Ishikawa (cell line): ENCODE measurements at regions not wholly inside any gene's neighbourhood (a gene's known extent, or its start where the extent isn't known, plus 50 kb on each side); places are given as distances from the start of the nearest gene placed in this dataset.

Source experiments
- CEBPB ChIP-seq: IDR thresholded peaks from 2 replicates; pipeline ENCODE4 v1.6.1; 2012
- CREB1 ChIP-seq: IDR thresholded peaks from 2 replicates; pipeline ENCODE4 v1.6.1; 2012; ENCODE audit warnings: low read depth
- EGR1 ChIP-seq: IDR thresholded peaks from 2 replicates; pipeline ENCODE4 v1.6.1; 2012
- EP300 ChIP-seq: IDR thresholded peaks from 2 replicates; pipeline ENCODE4 v1.6.1; 2012; ENCODE audit warnings: borderline replicate concordance
- FOXM1 ChIP-seq: IDR thresholded peaks from 2 replicates; pipeline ENCODE4 v1.6.1; 2012; ENCODE audit warnings: low read depth, borderline replicate concordance
- MAX ChIP-seq: IDR thresholded peaks from 2 replicates; pipeline ENCODE4 v1.6.1; 2012
- NFIC ChIP-seq: IDR thresholded peaks from 2 replicates; pipeline ENCODE4 v1.6.1; 2012
- RAD21 ChIP-seq: IDR thresholded peaks from 2 replicates; pipeline ENCODE4 v1.6.1; 2012; ENCODE audit warnings: low read depth
- REST ChIP-seq: IDR thresholded peaks from 2 replicates; pipeline ENCODE4 v1.6.1; 2012; ENCODE audit warnings: low read depth, mild to moderate bottlenecking
- TAF1 ChIP-seq: IDR thresholded peaks from 2 replicates; pipeline ENCODE4 v1.6.1; 2012; ENCODE audit warnings: low read depth, mild to moderate bottlenecking
- TCF12 ChIP-seq: IDR thresholded peaks from 2 replicates; pipeline ENCODE4 v1.6.1; 2012; ENCODE audit warnings: low read depth
- TEAD4 ChIP-seq: IDR thresholded peaks from 2 replicates; pipeline ENCODE4 v1.6.1; 2012
- USF1 ChIP-seq: IDR thresholded peaks from 2 replicates; pipeline ENCODE4 v1.6.1; 2012
- YY1 ChIP-seq: IDR thresholded peaks from 2 replicates; pipeline ENCODE4 v1.6.1; 2012; ENCODE audit warnings: low read depth
- ZBTB7A ChIP-seq: IDR thresholded peaks from 2 replicates; pipeline ENCODE4 v1.6.1; 2012; ENCODE audit warnings: low read depth

GRCh38 chr2:156219491-156220100 lies 112.9 kb downstream of the NR4A2 start:
- TF ChIP-seq FOXM1 (no peak), EGR1 (no peak), REST (no peak), MAX (no peak), EP300 (no peak), TEAD4 (no peak), CEBPB (no peak), CREB1 (no peak), ZBTB7A (no peak), TCF12 (no peak), YY1 (no peak), USF1 (no peak), NFIC (no peak), RAD21 (no peak), TAF1 (no peak)

GRCh38 chr2:156215656-156216055 lies 116.9 kb downstream of the NR4A2 start:
- TF ChIP-seq RAD21 (no peak), EP300 (no peak), NFIC (no peak), TEAD4 (no peak), CEBPB (no peak), FOXM1 (no peak), REST (no peak)

- TF ChIP-seq USF1, result no peak
- TF ChIP-seq YY1, result no peak
- TF ChIP-seq TAF1, result no peak
- TF ChIP-seq EP300, result no peak
- no peak for TF ChIP-seq CREB1
- TF ChIP-seq ZBTB7A, result no peak
- no peak for TF ChIP-seq TEAD4
- TF ChIP-seq REST, result no peak
- TF ChIP-seq CEBPB, result no peak
- no peak for TF ChIP-seq RAD21
- TF ChIP-seq FOXM1, result no peak
- no peak for TF ChIP-seq EGR1
- TF ChIP-seq TCF12, result no peak
- TF ChIP-seq NFIC, result no peak
- no peak for TF ChIP-seq MAX
Measured at GRCh38 chr2:156211318-156211717, 121.2 kb downstream of the NR4A2 start.

GRCh38 chr2:156206355-156206754 lies 126.2 kb downstream of the NR4A2 start:
- TF ChIP-seq CEBPB (no peak), TEAD4 (no peak), FOXM1 (no peak), EP300 (no peak), TCF12 (no peak), REST (no peak), YY1 (no peak), CREB1 (no peak), NFIC (no peak), ZBTB7A (no peak), MAX (no peak), TAF1 (no peak), USF1 (no peak), EGR1 (no peak), RAD21 (no peak)
